ENCODE measurements at regions not wholly inside any gene's neighbourhood (a gene's known extent, or its start where the extent isn't known, plus 50 kb on each side); places are given as distances from the start of the nearest gene placed in this dataset.
A peak's percentile ranks its signal among the peaks of the same experiment; 100 is the strongest.

DNA sequence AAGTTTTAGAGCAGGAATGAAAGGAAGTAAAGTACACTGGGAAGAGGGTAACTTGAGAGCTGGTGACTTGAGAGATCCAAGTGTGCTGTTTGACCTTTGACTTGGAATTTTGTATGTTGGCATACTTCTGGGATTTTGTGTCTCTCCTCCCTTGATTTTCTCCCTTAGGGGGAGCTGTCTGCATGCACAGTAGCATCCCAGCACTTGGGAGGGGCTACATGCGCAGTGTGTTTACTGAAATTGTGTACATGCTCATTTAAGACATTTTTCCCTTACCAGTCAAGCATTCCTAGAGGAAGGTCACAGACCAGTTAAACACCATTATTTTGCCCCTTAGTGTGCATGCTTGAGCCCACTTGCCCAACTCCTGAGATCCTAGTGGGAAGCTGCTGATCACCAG is 120.1 kb downstream of the ZNF622 start:
- H3K4me3 Mint-ChIP-seq: no peak overlapping the region
- H3K27me3 Mint-ChIP-seq (ENCODE audit: low read depth in 3 of 3): peaks cover 0 to 2% (median 0%) of the 10 kb centered on the region in 3 donors
- Histone ChIP-seq H3K27ac (ENCODE audit: low read depth in 1 of 2, low read length in 2 of 2) (no peak overlapping the region), H3K9ac (ENCODE audit: insufficient read depth, low read length, poor library complexity, severe bottlenecking) (no peak overlapping the region), H3K27me3 (ENCODE audit: control insufficient read depth in 2 of 2, insufficient read depth in 2 of 2, low read length in 2 of 2) (no peaks in the 10 kb centered on the region), H3K9me3 (replicated peaks in 1 of 2; ENCODE audit: control insufficient read depth in 1 of 2, insufficient read depth in 1 of 2, low read length in 2 of 2) (no peaks in the 10 kb centered on the region), H3K4me3 (replicated peaks in 1 of 3; ENCODE audit: low read depth in 2 of 3, low read length in 3 of 3) (no peak overlapping the region), H3K36me3 (replicated peaks in 1 of 2; ENCODE audit: control insufficient read depth in 1 of 2, insufficient read depth in 2 of 2, low read length in 2 of 2) (no peaks in the 10 kb centered on the region), H4K20me1 (ENCODE audit: insufficient read depth, low read length) (no peaks in the 10 kb centered on the region), H2AFZ (ENCODE audit: insufficient read depth, low read depth, low read length, poor library complexity, severe bottlenecking) (no peak overlapping the region), H3K79me2 (ENCODE audit: insufficient read depth, low read length) (no peaks in the 10 kb centered on the region), H3K4me1 (ENCODE audit: control insufficient read depth in 1 of 2, insufficient read depth in 2 of 2, low read length in 2 of 2) (no peaks in the 10 kb centered on the region), H3K4me2 (replicated peaks; ENCODE audit: extremely low read depth, low read length, poor library complexity, severe bottlenecking) (no peak overlapping the region)
- peak overlapping the region in 1 of 7 donors; percentile 19 for H3K27ac Mint-ChIP-seq
- no peaks in the 10 kb centered on the region for H3K36me3 Mint-ChIP-seq
- no peaks in the 10 kb centered on the region for H3K4me1 Mint-ChIP-seq
- TF ChIP-seq, protein P1, sequence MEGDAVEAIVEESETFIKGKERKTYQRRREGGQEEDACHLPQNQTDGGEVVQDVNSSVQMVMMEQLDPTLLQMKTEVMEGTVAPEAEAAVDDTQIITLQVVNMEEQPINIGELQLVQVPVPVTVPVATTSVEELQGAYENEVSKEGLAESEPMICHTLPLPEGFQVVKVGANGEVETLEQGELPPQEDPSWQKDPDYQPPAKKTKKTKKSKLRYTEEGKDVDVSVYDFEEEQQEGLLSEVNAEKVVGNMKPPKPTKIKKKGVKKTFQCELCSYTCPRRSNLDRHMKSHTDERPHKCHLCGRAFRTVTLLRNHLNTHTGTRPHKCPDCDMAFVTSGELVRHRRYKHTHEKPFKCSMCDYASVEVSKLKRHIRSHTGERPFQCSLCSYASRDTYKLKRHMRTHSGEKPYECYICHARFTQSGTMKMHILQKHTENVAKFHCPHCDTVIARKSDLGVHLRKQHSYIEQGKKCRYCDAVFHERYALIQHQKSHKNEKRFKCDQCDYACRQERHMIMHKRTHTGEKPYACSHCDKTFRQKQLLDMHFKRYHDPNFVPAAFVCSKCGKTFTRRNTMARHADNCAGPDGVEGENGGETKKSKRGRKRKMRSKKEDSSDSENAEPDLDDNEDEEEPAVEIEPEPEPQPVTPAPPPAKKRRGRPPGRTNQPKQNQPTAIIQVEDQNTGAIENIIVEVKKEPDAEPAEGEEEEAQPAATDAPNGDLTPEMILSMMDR (IDR thresholded peaks at IDR 0.05): no peak
- intact Hi-C loops (cut with micrococcal nuclease): no loop called here
- H3K9me3 Mint-ChIP-seq: peaks cover 1 to 21% (median 6%) of the 10 kb centered on the region in 7 donors
- DNase-seq: no peak
- no CpG with 5 or more reads among the region's 1 CpG for WGBS (ENCODE audit: insufficient coverage)

DNA sequence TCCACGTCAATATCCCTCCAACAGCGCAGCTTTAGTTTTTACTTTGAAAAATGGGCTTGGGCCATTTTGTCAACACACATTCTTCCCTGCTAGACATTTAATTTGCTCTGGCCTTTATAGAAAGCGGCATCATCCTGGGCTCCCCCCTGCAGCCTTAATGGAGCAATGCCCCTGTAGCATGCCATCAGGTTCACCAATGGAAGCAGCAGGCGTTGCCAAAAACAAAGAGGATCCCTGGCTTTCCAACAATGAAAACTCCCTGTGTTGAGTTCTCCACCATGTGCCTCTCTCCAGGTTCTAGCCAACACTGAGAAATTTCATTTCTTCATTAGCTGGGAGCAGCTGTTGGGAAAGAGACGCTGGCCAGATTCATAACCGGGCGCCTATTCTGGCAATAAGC is 139.5 kb downstream of the ZNF622 start:
- Mint-ChIP-seq H3K4me3 (no peak overlapping the region), H3K27ac (no peak overlapping the region), H3K4me1 (no peaks in the 10 kb centered on the region), H3K9me3 (peaks cover 0 to 12% (median 5%) of the 10 kb centered on the region in 7 donors), H3K36me3 (no peaks in the 10 kb centered on the region), H3K27me3 (ENCODE audit: low read depth in 3 of 3) (peaks cover 0 to 2% (median 0%) of the 10 kb centered on the region in 3 donors)
- H2AFZ ChIP-seq (ENCODE audit: insufficient read depth, low read depth, low read length, poor library complexity, severe bottlenecking): no peak overlapping the region
- no peaks in the 10 kb centered on the region for H3K36me3 ChIP-seq (replicated peaks in 1 of 2; ENCODE audit: control insufficient read depth in 1 of 2, insufficient read depth in 2 of 2, low read length in 2 of 2)
- no peak overlapping the region for H3K27ac ChIP-seq (ENCODE audit: low read depth in 1 of 2, low read length in 2 of 2)
- H3K4me1 ChIP-seq (ENCODE audit: control insufficient read depth in 1 of 2, insufficient read depth in 2 of 2, low read length in 2 of 2): no peaks in the 10 kb centered on the region
- 70% methylated on average over 4 of the region's 7 CpGs for WGBS (ENCODE audit: insufficient coverage)
- no peak overlapping the region for H3K9ac ChIP-seq (ENCODE audit: insufficient read depth, low read length, poor library complexity, severe bottlenecking)
- H3K27me3 ChIP-seq (ENCODE audit: control insufficient read depth in 2 of 2, insufficient read depth in 2 of 2, low read length in 2 of 2): no peaks in the 10 kb centered on the region
- TF ChIP-seq, protein P1 (IDR thresholded peaks at IDR 0.05): no peak
- intact Hi-C loops (cut with micrococcal nuclease): no loop called here
- peaks cover 0 to 4% of the 10 kb centered on the region in 2 donors for H3K9me3 ChIP-seq (replicated peaks in 1 of 2; ENCODE audit: control insufficient read depth in 1 of 2, insufficient read depth in 1 of 2, low read length in 2 of 2)
- H3K4me2 ChIP-seq (replicated peaks; ENCODE audit: extremely low read depth, low read length, poor library complexity, severe bottlenecking): no peak overlapping the region
- H3K4me3 ChIP-seq (replicated peaks in 1 of 3; ENCODE audit: low read depth in 2 of 3, low read length in 3 of 3): no peak overlapping the region
- no peaks in the 10 kb centered on the region for H3K79me2 ChIP-seq (ENCODE audit: insufficient read depth, low read length)
- no peaks in the 10 kb centered on the region for H4K20me1 ChIP-seq (ENCODE audit: insufficient read depth, low read length)
- DNase-seq: no peak

Measured in CD14-positive monocyte (primary cell).